Ectodermal cell (in vitro differentiated cells): ENCODE measurements at regions not wholly inside any gene's neighbourhood (a gene's known extent, or its start where the extent isn't known, plus 50 kb on each side); places are given as distances from the start of the nearest gene placed in this dataset.

Experiments
- H3K27ac ChIP-seq: 2 replicates; pipeline ENCODE4 v1.7.0; 2013; ENCODE audit warnings: mild to moderate bottlenecking, low read depth, low read length; ENCODE audit not compliant: insufficient read depth, poor library complexity, severe bottlenecking
- H3K27me3 ChIP-seq: 2 replicates; pipeline ENCODE4 v1.7.0; 2013; ENCODE audit warnings: mild to moderate bottlenecking, low read length; ENCODE audit not compliant: insufficient read depth, control insufficient read depth, poor library complexity, severe bottlenecking
- H3K36me3 ChIP-seq: one replicate; pipeline ENCODE4 v1.7.0; 2013; ENCODE audit warnings: low read length; ENCODE audit not compliant: control insufficient read depth, insufficient read depth
- H3K4me1 ChIP-seq: one replicate; pipeline ENCODE4 v1.7.0; 2013; ENCODE audit warnings: low read length; ENCODE audit not compliant: control insufficient read depth, insufficient read depth
- H3K4me3 ChIP-seq: 2 replicates; pipeline ENCODE4 v1.7.0; 2013; ENCODE audit warnings: low read depth, low read length, control low read depth; ENCODE audit not compliant: insufficient read depth
- H3K9me3 ChIP-seq: 2 replicates; pipeline ENCODE4 v1.7.0; 2013; ENCODE audit warnings: mild to moderate bottlenecking, low read length, moderate library complexity; ENCODE audit not compliant: control insufficient read depth
- WGBS, 2 experiments: methylation state at CpG; one replicate each; pipeline ENCODE4 v1.1.7; 2013; ENCODE audit warnings: missing lambda C conversion rate in 2 of 2; 5-methylcytosine and 5-hydroxymethylcytosine counted together

- no peaks in the 10 kb centered on the region for H3K4me1 ChIP-seq
- no peaks in the 10 kb centered on the region for H3K27me3 ChIP-seq
- no peaks in the 10 kb centered on the region for H3K36me3 ChIP-seq
- no peaks in the 10 kb centered on the region for H3K9me3 ChIP-seq
- no peak overlapping the region for H3K27ac ChIP-seq
- H3K4me3 ChIP-seq: no peak overlapping the region
These were observed 55.0 kb upstream of the EGLN3 start for GRCh38 chr14:34005901-34006300.

GRCh38 chr14:34004881-34005280 is 54.0 kb upstream of the EGLN3 start:
- Histone ChIP-seq H3K9me3 (no peaks in the 10 kb centered on the region), H3K4me1 (no peaks in the 10 kb centered on the region), H3K4me3 (no peak overlapping the region), H3K27ac (no peak overlapping the region), H3K36me3 (no peaks in the 10 kb centered on the region), H3K27me3 (no peaks in the 10 kb centered on the region)
- 94 to 96% methylated on average over 3 of the region's 3 CpGs for WGBS, 2 experiments

GRCh38 chr14:34003691-34004090 is 52.8 kb upstream of the EGLN3 start:
- H3K27ac ChIP-seq: no peak overlapping the region
- H3K9me3 ChIP-seq: no peaks in the 10 kb centered on the region
- WGBS, 2 experiments: 69% methylated on average over 4 of the region's 4 CpGs
- no peak overlapping the region for H3K4me3 ChIP-seq
- H3K36me3 ChIP-seq: no peaks in the 10 kb centered on the region
- no peaks in the 10 kb centered on the region for H3K4me1 ChIP-seq
- H3K27me3 ChIP-seq: no peaks in the 10 kb centered on the region

DNA sequence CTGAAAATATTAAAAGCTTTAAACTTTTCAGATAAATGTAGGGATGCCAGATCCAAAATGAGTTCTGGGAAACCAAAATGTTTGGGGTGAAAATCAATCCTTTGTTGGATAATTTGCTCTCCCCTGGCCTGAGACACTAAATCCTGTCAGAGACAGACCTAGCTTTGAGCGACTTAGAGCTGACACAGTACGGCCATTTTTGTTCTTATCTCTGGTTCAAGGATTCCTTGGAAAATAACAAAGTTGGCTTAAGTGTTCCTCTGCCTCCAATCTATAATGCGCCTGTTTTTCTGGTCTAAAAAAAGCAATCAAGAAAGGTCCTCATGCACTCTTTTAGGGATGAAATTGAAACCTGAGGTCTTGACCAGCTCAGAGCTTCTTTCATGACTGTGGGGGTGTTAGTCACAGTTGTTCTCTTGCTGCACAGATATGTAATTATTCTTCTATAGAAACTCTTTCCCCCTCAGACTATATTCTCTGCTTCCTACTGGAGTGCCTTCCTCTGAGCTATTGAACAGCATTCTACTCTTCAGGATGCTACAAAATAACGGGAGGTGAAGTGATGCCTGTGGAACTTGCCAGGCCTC is 52.3 kb upstream of the EGLN3 start:
- Histone ChIP-seq H3K27ac (no peak overlapping the region), H3K27me3 (no peaks in the 10 kb centered on the region), H3K4me1 (no peaks in the 10 kb centered on the region), H3K36me3 (no peaks in the 10 kb centered on the region), H3K4me3 (no peak overlapping the region), H3K9me3 (no peaks in the 10 kb centered on the region)
- 93 to 95% methylated on average over 4 of the region's 4 CpGs for WGBS, 2 experiments
